ENCODE measurements at regions not wholly inside any gene's neighbourhood (a gene's known extent, or its start where the extent isn't known, plus 50 kb on each side); places are given as distances from the start of the nearest gene placed in this dataset.

- no peaks in the 10 kb centered on the region for H3K79me2 ChIP-seq (ENCODE audit: insufficient read depth, low read length)
- H3K4me2 ChIP-seq (ENCODE audit: low read depth, low read length) = no peak overlapping the region
- H3K9ac ChIP-seq (ENCODE audit: insufficient read depth, low read depth, low read length) = no peak overlapping the region
- no peaks in the 10 kb centered on the region for H3K36me3 ChIP-seq (replicated peaks in 1 of 2; ENCODE audit: control insufficient read depth in 1 of 2, insufficient read depth in 2 of 2, low read length in 2 of 2)
- DNase-seq (ENCODE audit: low spot score) (no peak), ATAC-seq (no peak), FAIRE-seq (no peak)
- H3K4me3 ChIP-seq (replicated peaks in 1 of 3; ENCODE audit: insufficient read depth in 1 of 3, low read depth in 2 of 3, low read length in 3 of 3) = no peak overlapping the region
- H3K27ac ChIP-seq (ENCODE audit: extremely low read length, insufficient read depth, low read length) = no peak overlapping the region
- WGBS (ENCODE audit: low lambda C conversion rate) = 15% methylated on average over 4 of the region's 4 CpGs
- H3K27me3 ChIP-seq (ENCODE audit: control insufficient read depth in 1 of 2, insufficient read depth in 2 of 2, low read length in 2 of 2) = no peaks in the 10 kb centered on the region
- no peaks in the 10 kb centered on the region for H3K4me1 ChIP-seq (ENCODE audit: insufficient read depth, low read length)
- CTCF ChIA-PET (ENCODE audit: low intra/inter-chr PET ratio, low total read pairs) = no interaction called here
- intact Hi-C loops (cut with micrococcal nuclease; ENCODE audit: unreplicated experiment) = no loop called here
- BruUV-seq (replicated peaks) = no TSS peak
- no peak overlapping the region for H2AFZ ChIP-seq (ENCODE audit: low read length)
- POLR2A ChIA-PET = no interaction called here
- H4K20me1 ChIP-seq (ENCODE audit: insufficient read depth, low read length) = no peaks in the 10 kb centered on the region
- in situ Hi-C loops (cut with HindIII; ENCODE audit: extremely low pct_ligation_motif_present, low pct_unique_long_range_greater_than_20kb) = no loop called here
- H3K9me3 ChIP-seq (ENCODE audit: low read length) = no peaks in the 10 kb centered on the region
- TF ChIP-seq ZNF678 (CRISPR knock-in tag; IDR thresholded peaks at IDR 0.05) (no peak), KAT2B (IDR thresholded peaks at IDR 0.05; ENCODE audit: borderline replicate concordance, low read depth, low read length) (no peak), TAF15 (IDR thresholded peaks at IDR 0.05; ENCODE audit: low read depth, low read length, poor library complexity, severe bottlenecking) (no peak), MAFF (IDR thresholded peaks at IDR 0.05; ENCODE audit: low read depth, low read length) (0 out of 2 replicates have a peak, but pooled peaks have one; percentile 31), ASH2L (IDR thresholded peaks at IDR 0.05; ENCODE audit: insufficient read length, low read depth, low read length) (no peak), ZBTB40 (IDR thresholded peaks at IDR 0.05) (peak; percentile 87), ZBTB40 (CRISPR knock-in tag; IDR thresholded peaks at IDR 0.05) (no peak), ZNF383 (CRISPR knock-in tag; IDR thresholded peaks at IDR 0.05; ENCODE audit: borderline replicate concordance) (no peak), ZSCAN29 (CRISPR knock-in tag; conservative IDR thresholded peaks at IDR 0.05) (no peak), MAFK (conservative IDR thresholded peaks at IDR 0.05 in 1 of 2, IDR thresholded peaks at IDR 0.05 in 1 of 2; ENCODE audit: low read length in 2 of 2) (peak in 1 of 2 experiments; percentile 48; a peak in 2 of 4 replicates), ELF1 (CRISPR knock-in tag; IDR thresholded peaks at IDR 0.05) (no peak), ZNF576 (CRISPR knock-in tag; IDR thresholded peaks at IDR 0.05) (no peak), FUBP1 (CRISPR knock-in tag; IDR thresholded peaks at IDR 0.05; ENCODE audit: borderline replicate concordance) (no peak)
Observed at GRCh38 chr4:60663769-60664168, 536.4 kb upstream of the ADGRL3 start.
